B cell (primary cell): ENCODE measurements at regions not wholly inside any gene's neighbourhood (a gene's known extent, or its start where the extent isn't known, plus 50 kb on each side); places are given as distances from the start of the nearest gene placed in this dataset.

Experiments used
- ATAC-seq: fragments of 200-7000 bp; cut with Tn5 transposase; one replicate; pipeline ENCODE4 v1.10.0; 2021; ENCODE audit warnings: low read depth, mild to moderate bottlenecking, moderate number of reproducible peaks, moderate library complexity
- CTCF ChIA-PET: fragments of 350-600 bp; sonication (Branson Sonifier 250); formaldehyde crosslinking; loops from one replicate; lab custom pipeline; 2021; ENCODE audit warnings: antibody characterized with exemption, inconsistent platforms; lab: Charles Lee
- POLR2A ChIA-PET: fragments of 350-600 bp; sonication (Branson Sonifier 250); formaldehyde crosslinking; loops from one replicate; lab custom pipeline; 2021; ENCODE audit warnings: antibody characterized with exemption; lab: Charles Lee
- DNase-seq: peaks from one replicate; pipeline ENCODE4 v3.0.0; 2013
- H2AFZ ChIP-seq: 2 replicates; pipeline ENCODE4 v1.6.1; 2012; ENCODE audit warnings: mild to moderate bottlenecking, low read depth, low read length; ENCODE audit not compliant: insufficient read depth, poor library complexity, severe bottlenecking
- H3K27ac ChIP-seq, 2 donors: 1 replicate in 1 of 2; 2 replicates in 1 of 2; pipeline ENCODE4 v1.5.1; 2012 to 2013; ENCODE audit warnings: low read length in 2 of 2, mild to moderate bottlenecking in 2 of 2, moderate library complexity in 1 of 2
- H3K27me3 ChIP-seq, 4 experiments: fragments of 200-600 bp in 1 of 4; sonication (generic) in 1 of 4; replicated peaks in 1 of 4; 1 replicate in 2 of 4; 2 replicates in 2 of 4; pipeline versions ENCODE4 v1.6.1 to v1.7.0; 2013 to 2016; ENCODE audit warnings: low read length in 3 of 4, mild to moderate bottlenecking in 2 of 4, mixed read lengths in 1 of 4, moderate library complexity in 1 of 4; ENCODE audit not compliant: insufficient read depth in 4 of 4, control insufficient read depth in 3 of 4; ENCODE audit errors: control extremely low read depth in 1 of 4
- H3K36me3 ChIP-seq, 2 experiments: replicated peaks in 1 of 2; 1 replicate in 1 of 2; 2 replicates in 1 of 2; pipeline versions ENCODE4 v1.6.1 to v1.7.1; 2013; ENCODE audit warnings: low read length in 1 of 2; ENCODE audit not compliant: insufficient read depth in 2 of 2, control insufficient read depth in 1 of 2; ENCODE audit errors: control extremely low read depth in 1 of 2, extremely low read depth in 1 of 2
- H3K4me1 ChIP-seq, 2 donors: fragments of 200-600 bp in 1 of 2; sonication (generic) in 1 of 2; 1 replicate in 1 of 2; 2 replicates in 1 of 2; pipeline versions ENCODE4 v1.5.1 to v1.6.1; 2013 to 2017; ENCODE audit warnings: low read length in 2 of 2; ENCODE audit not compliant: control insufficient read depth in 2 of 2, insufficient read depth in 2 of 2
- H3K4me2 ChIP-seq: replicated peaks from 2 replicates; pipeline ENCODE3; 2012; ENCODE audit warnings: mild to moderate bottlenecking, low read depth, low read length; ENCODE audit not compliant: poor library complexity, severe bottlenecking
- H3K4me3 ChIP-seq, 5 experiments: fragments of 200-600 bp in 1 of 5; sonication (generic) in 1 of 5; 1 replicate in 3 of 5; 2 replicates in 2 of 5; pipeline versions ENCODE4 v1.5.1 to v1.7.0; 2011 to 2016; ENCODE audit warnings: low read length in 4 of 5, mild to moderate bottlenecking in 4 of 5, low read depth in 2 of 5, control low read depth in 1 of 5, moderate library complexity in 1 of 5; ENCODE audit not compliant: insufficient read depth in 1 of 5; ENCODE audit errors: control extremely low read depth in 1 of 5, extremely low read depth in 1 of 5
- H3K79me2 ChIP-seq: fragments of 200-600 bp; sonication (generic); one replicate; pipeline ENCODE4 v1.6.0; 2016; ENCODE audit warnings: low read length; ENCODE audit not compliant: control insufficient read depth, insufficient read depth
- H3K9ac ChIP-seq: fragments of 200-600 bp; sonication (generic); 2 replicates; pipeline ENCODE4 v1.6.1; 2017; ENCODE audit warnings: mild to moderate bottlenecking, low read length, moderate library complexity
- H3K9me3 ChIP-seq, 3 donors: one replicate each; pipeline versions ENCODE4 v1.6.1 to v1.7.1; 2013; ENCODE audit warnings: low read length in 2 of 3; ENCODE audit not compliant: control insufficient read depth in 2 of 3, insufficient read depth in 1 of 3; ENCODE audit errors: control extremely low read depth in 1 of 3
- H4K20me1 ChIP-seq: 2 replicates; pipeline ENCODE4 v1.6.0; 2012; ENCODE audit warnings: mild to moderate bottlenecking, low read length; ENCODE audit not compliant: insufficient read depth, control insufficient read depth, poor library complexity, severe bottlenecking
- H3K27ac Mint-ChIP-seq: one replicate; pipeline ENCODE4 v1.8.0; 2021; ENCODE audit warnings: mixed read lengths
- H3K27me3 Mint-ChIP-seq: one replicate; pipeline ENCODE4 v1.8.0; 2021; ENCODE audit warnings: mixed read lengths
- H3K4me1 Mint-ChIP-seq: one replicate; pipeline ENCODE4 v1.8.0; 2021; ENCODE audit warnings: mixed read lengths
- H3K4me3 Mint-ChIP-seq: one replicate; pipeline ENCODE4 v1.8.0; 2021; ENCODE audit warnings: mixed read lengths
- H3K9me3 Mint-ChIP-seq: one replicate; pipeline ENCODE4 v1.8.0; 2022; ENCODE audit warnings: mixed read lengths; ENCODE audit not compliant: insufficient read depth
- CTCF ChIP-seq: fragments of 200-600 bp; IDR thresholded peaks from one replicate; pipeline ENCODE4 v1.8.0; 2022; ENCODE audit warnings: antibody characterized with exemption, mild to moderate bottlenecking
- EZH2 ChIP-seq: IDR thresholded peaks from 2 replicates; pipeline ENCODE4 v1.6.1; 2012; ENCODE audit warnings: borderline replicate concordance, low read depth, mild to moderate bottlenecking, moderate library complexity, low read length; ENCODE audit not compliant: insufficient read depth, poor library complexity, severe bottlenecking
- WGBS: methylation state at CpG from one replicate; pipeline ENCODE4 v1.1.5; 2013; ENCODE audit warnings: missing lambda C conversion rate; ENCODE audit not compliant: insufficient coverage; 5-methylcytosine and 5-hydroxymethylcytosine counted together
- intact Hi-C: fragments of 100-400 bp; cut with micrococcal nuclease; formaldehyde crosslinking; loops from one replicate; pipeline ENCODE4 v1.10.0; 2022

DNA sequence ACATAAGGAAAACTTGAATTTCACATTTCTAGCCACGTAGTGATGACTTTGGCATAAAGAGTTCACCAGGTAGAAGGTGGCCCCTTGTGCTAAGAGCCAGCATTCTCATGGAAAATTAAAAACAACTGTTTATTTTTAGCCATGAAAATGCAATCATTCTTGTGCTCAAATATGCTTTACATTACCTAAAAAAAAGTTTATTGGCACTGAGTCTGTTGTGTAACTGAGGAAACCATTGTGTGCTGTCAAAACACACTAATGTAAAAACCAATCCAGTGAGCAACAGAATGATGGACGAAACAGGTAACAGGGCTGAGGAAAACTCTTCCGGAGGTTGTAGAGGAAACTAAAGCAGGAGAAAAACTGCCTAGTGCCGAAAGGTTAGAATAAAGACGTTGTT, 287.0 kb upstream of the TMC3 start:
- Mint-ChIP-seq H3K4me3 (no peak overlapping the region), H3K9me3 (peaks cover 5% of the 10 kb centered on the region), H3K4me1 (no peaks in the 10 kb centered on the region), H3K27me3 (no peaks in the 10 kb centered on the region), H3K27ac (no peak overlapping the region)
- no peak overlapping the region for H3K9ac ChIP-seq
- no peaks in the 10 kb centered on the region for H3K27me3 ChIP-seq
- ATAC-seq (no peak), DNase-seq (no peak)
- no peaks in the 10 kb centered on the region for H3K36me3 ChIP-seq
- H3K4me1 ChIP-seq, result no peaks in the 10 kb centered on the region
- POLR2A ChIA-PET, result no interaction called here
- no peak overlapping the region for H2AFZ ChIP-seq
- intact Hi-C loops, result no loop called here
- H3K27ac ChIP-seq, result no peak overlapping the region
- no peak overlapping the region for H3K4me2 ChIP-seq
- H4K20me1 ChIP-seq, result no peaks in the 10 kb centered on the region
- TF ChIP-seq CTCF (no peak), EZH2 (no peak)
- CTCF ChIA-PET, result no interaction called here
- peaks cover 0 to 3% (median 0%) of the 10 kb centered on the region in 3 donors for H3K9me3 ChIP-seq
- no peaks in the 10 kb centered on the region for H3K79me2 ChIP-seq
- no peak overlapping the region for H3K4me3 ChIP-seq
- WGBS, result 67% methylated on average over 1 of the region's 5 CpGs

- ATAC-seq (no peak), DNase-seq (no peak)
- H2AFZ ChIP-seq, result no peak overlapping the region
- Mint-ChIP-seq H3K4me1 (peaks cover 3% of the 10 kb centered on the region), H3K27me3 (no peaks in the 10 kb centered on the region), H3K9me3 (peaks cover 5% of the 10 kb centered on the region), H3K4me3 (no peak overlapping the region), H3K27ac (no peak overlapping the region)
- H3K4me3 ChIP-seq, result no peak overlapping the region
- H3K79me2 ChIP-seq, result no peaks in the 10 kb centered on the region
- TF ChIP-seq EZH2, result no peak
- no peak for TF ChIP-seq CTCF
- no peaks in the 10 kb centered on the region for H3K4me1 ChIP-seq
- no peak overlapping the region for H3K9ac ChIP-seq
- no peak overlapping the region for H3K4me2 ChIP-seq
- H3K27ac ChIP-seq, result no peak overlapping the region
- ChIA-PET CTCF (no interaction called here), POLR2A (no interaction called here)
- H3K36me3 ChIP-seq, result no peaks in the 10 kb centered on the region
- no CpG with 5 or more reads among the region's 2 CpGs for WGBS
- intact Hi-C loops, result no loop called here
- peaks cover 0 to 18% (median 4%) of the 10 kb centered on the region in 3 donors for H3K9me3 ChIP-seq
- no peaks in the 10 kb centered on the region for H4K20me1 ChIP-seq
- H3K27me3 ChIP-seq, result no peaks in the 10 kb centered on the region
These were observed 279.2 kb upstream of the TMC3 start for GRCh38 chr15:81653259-81653658.
